Endodermal cell (in vitro differentiated cells): ENCODE measurements at regions not wholly inside any gene's neighbourhood (a gene's known extent, or its start where the extent isn't known, plus 50 kb on each side); places are given as distances from the start of the nearest gene placed in this dataset.

Source experiments
- DNase-seq: peaks from one replicate; pipeline ENCODE4 v3.0.0-alpha.2; 2017
- H3K27ac ChIP-seq: 2 replicates; pipeline ENCODE4 v1.5.1; 2013; ENCODE audit warnings: mild to moderate bottlenecking, low read depth, low read length, moderate library complexity
- H3K27me3 ChIP-seq: 2 replicates; pipeline ENCODE4 v1.6.1; 2013; ENCODE audit warnings: mild to moderate bottlenecking, low read length, moderate library complexity; ENCODE audit not compliant: insufficient read depth, control insufficient read depth, poor library complexity, severe bottlenecking
- H3K36me3 ChIP-seq: 2 replicates; pipeline ENCODE4 v1.7.0; 2013; ENCODE audit warnings: mild to moderate bottlenecking, low read length, moderate library complexity; ENCODE audit not compliant: control insufficient read depth, insufficient read depth
- H3K4me1 ChIP-seq: one replicate; pipeline ENCODE4 v1.7.0; 2013; ENCODE audit warnings: low read length; ENCODE audit not compliant: control insufficient read depth, insufficient read depth
- H3K4me3 ChIP-seq: 2 replicates; pipeline ENCODE4 v1.5.1; 2013; ENCODE audit warnings: mild to moderate bottlenecking, low read length, moderate library complexity
- H3K9ac ChIP-seq: 2 replicates; pipeline ENCODE4 v1.6.1; 2013; ENCODE audit warnings: mild to moderate bottlenecking, low read length, moderate library complexity; ENCODE audit not compliant: poor library complexity, severe bottlenecking; ENCODE audit errors: extremely low read depth
- H3K9me3 ChIP-seq: 2 replicates; pipeline ENCODE4 v1.6.1; 2013; ENCODE audit warnings: mild to moderate bottlenecking, low read length, moderate library complexity; ENCODE audit not compliant: control insufficient read depth
- H3K27ac Mint-ChIP-seq: 2 replicates; pipeline ENCODE4 v1.8.0; 2020; ENCODE audit warnings: mixed read lengths
- H3K27me3 Mint-ChIP-seq: 2 replicates; pipeline ENCODE4 v1.8.0; 2021; ENCODE audit warnings: mild to moderate bottlenecking, mixed read lengths; ENCODE audit not compliant: insufficient read depth
- H3K36me3 Mint-ChIP-seq: 2 replicates; pipeline ENCODE4 v1.8.0; 2020; ENCODE audit warnings: low read depth, mixed read lengths
- H3K4me1 Mint-ChIP-seq: 2 replicates; pipeline ENCODE4 v1.8.0; 2020; ENCODE audit warnings: mixed read lengths
- H3K4me3 Mint-ChIP-seq: 2 replicates; pipeline ENCODE4 v1.8.0; 2020; ENCODE audit warnings: mild to moderate bottlenecking, moderate library complexity, mixed read lengths
- H3K9me3 Mint-ChIP-seq: 2 replicates; pipeline ENCODE4 v1.8.0; 2020; ENCODE audit warnings: mild to moderate bottlenecking, mixed read lengths
- WGBS, 2 experiments: methylation state at CpG; one replicate each; pipeline versions ENCODE4 v1.1.5 to v1.1.7; 2013; ENCODE audit warnings: missing lambda C conversion rate in 2 of 2, mixed read lengths in 1 of 2; ENCODE audit not compliant: insufficient coverage in 1 of 2, insufficient read length in 1 of 2; 5-methylcytosine and 5-hydroxymethylcytosine counted together
- TF ChIP-seq, protein P1 (sequence below): fragments of 200-600 bp; sonication (generic); conservative IDR thresholded peaks from 2 replicates; pipeline ENCODE4 v1.5.0; 2021; ENCODE audit warnings: antibody characterized with exemption, mild to moderate bottlenecking

GRCh38 chr2:120560330-120560729 is 175.3 kb upstream of the GLI2 start:
- peaks cover 53% of the 10 kb centered on the region for H3K27me3 Mint-ChIP-seq
- no peak overlapping the region for H3K27ac ChIP-seq
- DNase-seq: no peak
- WGBS, 2 experiments: 88 to 92% methylated on average over 2 to 6 of the region's 6 CpGs
- TF ChIP-seq, protein P1, sequence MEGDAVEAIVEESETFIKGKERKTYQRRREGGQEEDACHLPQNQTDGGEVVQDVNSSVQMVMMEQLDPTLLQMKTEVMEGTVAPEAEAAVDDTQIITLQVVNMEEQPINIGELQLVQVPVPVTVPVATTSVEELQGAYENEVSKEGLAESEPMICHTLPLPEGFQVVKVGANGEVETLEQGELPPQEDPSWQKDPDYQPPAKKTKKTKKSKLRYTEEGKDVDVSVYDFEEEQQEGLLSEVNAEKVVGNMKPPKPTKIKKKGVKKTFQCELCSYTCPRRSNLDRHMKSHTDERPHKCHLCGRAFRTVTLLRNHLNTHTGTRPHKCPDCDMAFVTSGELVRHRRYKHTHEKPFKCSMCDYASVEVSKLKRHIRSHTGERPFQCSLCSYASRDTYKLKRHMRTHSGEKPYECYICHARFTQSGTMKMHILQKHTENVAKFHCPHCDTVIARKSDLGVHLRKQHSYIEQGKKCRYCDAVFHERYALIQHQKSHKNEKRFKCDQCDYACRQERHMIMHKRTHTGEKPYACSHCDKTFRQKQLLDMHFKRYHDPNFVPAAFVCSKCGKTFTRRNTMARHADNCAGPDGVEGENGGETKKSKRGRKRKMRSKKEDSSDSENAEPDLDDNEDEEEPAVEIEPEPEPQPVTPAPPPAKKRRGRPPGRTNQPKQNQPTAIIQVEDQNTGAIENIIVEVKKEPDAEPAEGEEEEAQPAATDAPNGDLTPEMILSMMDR: no peak
- H3K4me1 Mint-ChIP-seq: peaks cover 22% of the 10 kb centered on the region
- no peaks in the 10 kb centered on the region for H3K9me3 Mint-ChIP-seq
- H3K36me3 ChIP-seq: no peaks in the 10 kb centered on the region
- peaks cover 15% of the 10 kb centered on the region for H3K27me3 ChIP-seq
- no peak overlapping the region for H3K4me3 Mint-ChIP-seq
- H3K9ac ChIP-seq: no peak overlapping the region
- H3K9me3 ChIP-seq: no peaks in the 10 kb centered on the region
- no peak overlapping the region for H3K4me3 ChIP-seq
- H3K27ac Mint-ChIP-seq: no peak overlapping the region
- peaks cover 13% of the 10 kb centered on the region for H3K4me1 ChIP-seq
- no peaks in the 10 kb centered on the region for H3K36me3 Mint-ChIP-seq

- Mint-ChIP-seq H3K27me3 (peaks cover 55% of the 10 kb centered on the region), H3K36me3 (no peaks in the 10 kb centered on the region), H3K4me3 (no peak overlapping the region), H3K9me3 (no peaks in the 10 kb centered on the region), H3K4me1 (peaks cover 33% of the 10 kb centered on the region), H3K27ac (no peak overlapping the region)
- Histone ChIP-seq H3K9me3 (no peaks in the 10 kb centered on the region), H3K9ac (no peak overlapping the region), H3K4me1 (peaks cover 25% of the 10 kb centered on the region), H3K4me3 (no peak overlapping the region), H3K27me3 (peaks cover 15% of the 10 kb centered on the region), H3K27ac (no peak overlapping the region), H3K36me3 (no peaks in the 10 kb centered on the region)
- DNase-seq: no peak
- TF ChIP-seq, protein P1: no peak
- 87 to 93% methylated on average over 6 to 11 of the region's 11 CpGs for WGBS, 2 experiments
Measured at GRCh38 chr2:120561379-120562035, 174.2 kb upstream of the GLI2 start.

GRCh38 chr2:120562218-120563005 is 173.3 kb upstream of the GLI2 start:
- WGBS, 2 experiments: 92 to 94% methylated on average over 14 to 18 of the region's 18 CpGs
- Mint-ChIP-seq H3K9me3 (no peaks in the 10 kb centered on the region), H3K27ac (no peak overlapping the region), H3K36me3 (no peaks in the 10 kb centered on the region), H3K4me3 (no peak overlapping the region), H3K27me3 (peaks cover 64% of the 10 kb centered on the region), H3K4me1 (peaks cover 29% of the 10 kb centered on the region)
- no peaks in the 10 kb centered on the region for H3K9me3 ChIP-seq
- H3K36me3 ChIP-seq: no peaks in the 10 kb centered on the region
- no peak for DNase-seq
- H3K27me3 ChIP-seq: peaks cover 24% of the 10 kb centered on the region
- H3K4me3 ChIP-seq: no peak overlapping the region
- no peak overlapping the region for H3K9ac ChIP-seq
- TF ChIP-seq, protein P1: no peak
- no peak overlapping the region for H3K27ac ChIP-seq
- H3K4me1 ChIP-seq: peaks cover 28% of the 10 kb centered on the region
